RKO (cell line): ENCODE measurements at regions not wholly inside any gene's neighbourhood (a gene's known extent, or its start where the extent isn't known, plus 50 kb on each side); places are given as distances from the start of the nearest gene placed in this dataset.
"Not testable (repeated sequence)": the region's sequence is repeated elsewhere in the genome, so short reads cannot be mapped to it uniquely, and the experiment has no call there.

ENCODE experiments used
- DNase-seq: peaks from one replicate; pipeline ENCODE4 v3.0.0-alpha.2; 2016; ENCODE audit warnings: low spot score

DNA sequence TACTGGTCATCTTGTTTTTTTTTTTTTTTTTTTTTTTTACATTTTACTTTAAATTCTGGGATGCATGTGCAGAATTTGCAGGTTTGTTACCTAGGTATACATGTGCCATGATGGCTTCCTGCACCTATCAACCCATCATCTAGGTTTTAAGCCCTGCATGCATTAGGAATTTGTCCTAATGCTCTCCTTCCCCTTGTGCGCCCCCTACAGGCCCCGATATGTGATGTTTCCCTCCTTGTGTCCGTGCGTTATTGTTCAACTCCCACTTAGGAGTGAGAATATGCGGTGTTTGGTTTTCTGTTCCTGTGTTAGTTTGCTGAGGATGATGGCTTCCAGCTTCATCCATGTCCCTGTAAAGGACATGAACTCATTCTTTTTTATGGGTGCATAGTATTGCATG lies 249.6 kb upstream of the SLC16A7 start:
- DNase-seq, result not testable (repeated sequence)

DNA sequence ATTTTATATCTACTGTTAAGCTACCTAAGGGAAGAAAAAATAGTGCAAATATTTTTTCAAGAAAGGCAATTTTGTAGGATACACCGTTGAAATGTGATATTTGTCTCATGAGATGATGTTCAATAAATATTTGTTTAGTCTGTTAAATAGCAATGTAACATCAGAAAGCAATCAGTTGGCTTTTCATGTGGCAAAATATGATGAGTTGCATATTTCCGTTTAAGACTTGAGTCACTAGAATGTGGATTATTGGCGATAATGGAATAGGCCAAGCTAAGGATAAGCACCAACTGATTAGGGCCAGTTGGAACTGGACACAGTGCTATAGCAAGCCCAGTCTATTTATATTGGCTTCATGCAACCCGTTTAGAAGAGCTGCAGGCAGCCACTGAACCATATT lies 250.4 kb upstream of the SLC16A7 start:
- DNase-seq, result no peak

DNA sequence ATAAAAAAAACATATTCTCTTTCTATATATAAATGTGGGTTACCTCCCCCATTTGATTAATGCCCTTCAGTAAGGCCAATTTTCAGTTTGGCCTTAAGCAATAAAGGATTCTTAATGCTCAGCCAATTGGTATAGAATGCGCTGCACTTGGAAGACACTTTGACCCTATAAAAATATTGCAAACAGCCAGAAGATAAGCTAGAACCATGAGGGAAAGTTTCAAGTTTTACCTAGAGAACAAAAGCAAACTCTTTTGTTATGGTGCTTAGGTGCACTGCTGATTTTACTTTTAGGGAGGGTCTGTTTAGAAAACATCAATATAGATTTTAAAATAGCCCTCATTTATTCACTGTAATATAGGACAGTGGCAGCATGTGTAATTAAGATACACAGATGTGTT lies 251.6 kb upstream of the SLC16A7 start:
- no peak for DNase-seq

DNA sequence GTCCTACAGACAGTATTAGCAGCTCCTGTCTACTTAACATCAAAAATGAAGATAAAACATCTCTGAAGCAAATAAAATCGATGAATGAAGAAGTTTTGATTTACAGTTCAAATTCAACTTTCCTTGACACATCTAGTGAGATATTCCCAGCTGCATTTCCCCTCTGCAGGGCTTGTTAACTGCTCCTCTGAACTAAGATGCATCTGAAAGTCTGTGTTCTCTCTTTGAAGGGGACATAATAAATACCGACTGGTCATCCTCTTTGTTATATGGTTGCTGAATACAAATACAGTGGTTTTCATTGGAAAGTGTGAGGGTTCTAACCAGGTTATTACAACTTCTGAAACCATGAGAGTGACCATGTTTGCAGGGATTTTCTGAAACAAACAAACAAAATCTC lies 266.4 kb upstream of the SLC16A7 start:
- DNase-seq, result no peak

DNA sequence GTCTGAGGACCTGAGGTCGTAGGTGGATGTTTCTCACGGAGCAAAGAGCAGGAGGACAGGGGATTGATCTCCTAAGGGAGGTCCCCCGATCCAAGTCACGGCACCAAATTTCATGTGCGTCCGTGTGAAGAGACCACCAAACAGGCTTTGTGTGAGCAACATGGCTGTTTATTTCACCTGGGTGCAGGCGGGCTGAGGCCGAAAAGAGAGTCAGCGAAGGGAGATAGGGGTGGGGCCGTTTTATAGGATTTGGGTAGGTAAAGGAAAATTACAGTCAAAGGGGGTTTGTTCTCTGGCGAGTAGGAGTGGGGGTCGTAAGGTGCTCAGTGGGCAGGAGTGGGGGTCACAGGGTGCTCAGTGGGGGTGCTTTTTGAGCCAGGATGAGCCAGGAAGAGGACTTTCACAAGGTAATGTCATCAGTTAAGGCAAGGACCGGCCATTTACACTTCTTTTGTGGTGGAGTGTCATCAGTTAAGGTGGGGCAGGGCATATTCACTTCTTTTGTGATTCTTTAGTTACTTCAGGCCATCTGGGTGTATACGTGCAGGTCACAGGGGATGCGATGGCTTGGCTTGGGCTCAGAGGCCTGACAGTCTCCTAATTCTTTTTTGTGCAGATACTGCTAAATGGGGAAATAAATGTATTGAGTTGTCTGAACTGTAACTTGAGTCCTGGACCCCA lies 267.3 kb upstream of the SLC16A7 start:
- not testable (repeated sequence) for DNase-seq

DNA sequence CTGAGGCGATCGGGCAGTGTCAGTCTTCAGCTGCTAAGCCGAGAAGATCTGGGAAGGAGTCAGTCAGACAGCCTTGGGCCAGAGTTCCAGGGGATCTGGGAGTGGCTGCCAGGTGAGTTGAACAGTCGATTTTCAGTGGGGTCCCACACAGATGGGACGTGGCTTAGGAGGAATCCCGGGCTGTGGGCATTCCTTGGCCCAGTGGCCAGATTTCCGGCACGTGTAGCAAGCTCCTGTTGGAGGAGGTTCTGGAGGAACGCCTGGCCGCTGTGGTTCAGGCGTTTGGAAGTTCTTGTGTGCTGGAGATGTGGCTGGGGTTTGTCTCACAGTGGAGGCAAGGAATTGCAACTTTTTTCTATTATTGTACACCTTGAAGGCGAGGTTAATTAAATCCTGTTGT lies 269.4 kb upstream of the SLC16A7 start:
- not testable (repeated sequence) for DNase-seq

DNA sequence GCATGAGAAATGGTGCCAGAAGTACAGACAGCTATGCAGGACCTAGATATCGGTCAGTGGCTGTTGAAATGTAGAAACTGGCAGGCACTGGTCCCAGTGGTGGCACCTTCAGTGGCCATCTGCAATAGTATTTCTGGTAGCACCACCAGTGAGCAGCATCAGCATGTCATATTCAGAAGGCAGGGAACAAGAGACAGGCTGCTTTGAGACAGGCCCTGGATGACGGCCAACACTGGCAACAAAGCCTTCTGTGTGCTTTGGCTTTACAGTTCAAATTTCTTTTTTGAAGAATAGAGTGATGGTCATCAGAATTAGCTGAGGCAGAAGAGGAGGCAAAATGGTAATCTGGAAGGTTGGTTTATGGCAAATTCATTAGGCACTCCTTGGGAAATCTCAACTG lies 273.4 kb upstream of the SLC16A7 start:
- no peak for DNase-seq

DNA sequence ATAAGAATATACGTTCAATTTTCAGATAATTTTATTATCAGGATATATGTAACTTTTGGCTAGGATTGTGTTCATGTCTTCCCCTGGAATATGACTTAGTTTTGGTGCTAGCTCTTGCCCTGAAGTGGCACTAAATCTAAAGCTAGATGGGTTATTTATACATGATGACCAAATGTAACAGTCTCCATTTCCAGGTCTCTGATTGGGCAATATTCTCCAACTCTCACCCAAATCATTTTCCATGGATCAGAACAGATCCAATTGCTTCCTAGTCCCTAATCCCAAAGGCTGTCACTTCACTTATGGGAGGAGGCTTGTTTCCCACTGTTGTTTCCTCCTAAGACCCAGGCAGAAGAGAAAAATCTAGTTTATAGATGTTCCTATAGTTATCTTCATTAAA lies 274.6 kb upstream of the SLC16A7 start:
- DNase-seq, result no peak

DNA sequence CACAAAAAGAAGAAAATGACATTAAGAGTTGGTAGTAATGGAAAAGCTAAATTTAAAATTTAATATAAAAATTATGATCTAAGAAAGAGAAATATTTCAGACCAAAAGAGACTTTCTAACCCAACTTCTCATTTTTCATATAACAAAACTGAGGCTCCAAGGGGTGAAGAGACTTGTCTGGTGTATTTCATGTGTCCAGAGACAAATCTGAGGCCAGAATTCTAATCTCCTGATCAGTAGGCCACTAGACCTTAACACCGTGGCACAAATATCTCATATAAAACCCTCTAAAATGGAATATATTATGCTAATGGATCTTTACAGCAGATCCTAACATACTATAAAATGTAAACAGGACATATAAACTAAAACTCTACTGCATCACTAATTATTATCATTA lies 275.7 kb upstream of the SLC16A7 start:
- DNase-seq, result no peak

DNA sequence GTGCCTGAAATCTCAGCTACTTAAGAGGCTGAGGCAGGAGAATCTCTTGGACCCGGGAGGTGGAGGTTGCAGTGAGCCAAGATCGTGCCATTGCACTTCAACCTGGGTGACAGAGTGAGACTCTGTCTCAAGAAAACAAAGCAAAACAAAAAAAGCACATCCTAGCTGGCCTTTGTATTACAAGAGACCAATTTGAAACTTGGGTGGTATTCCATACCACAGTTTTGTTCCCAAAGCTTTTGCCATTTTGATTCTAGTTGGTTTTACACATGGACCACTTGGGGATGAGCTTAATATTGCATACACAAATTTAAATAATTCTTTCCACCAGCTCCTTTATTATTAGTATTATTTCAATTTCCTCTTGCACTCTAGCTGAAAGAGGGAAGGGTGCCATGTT lies 276.9 kb upstream of the SLC16A7 start:
- no peak for DNase-seq

DNA sequence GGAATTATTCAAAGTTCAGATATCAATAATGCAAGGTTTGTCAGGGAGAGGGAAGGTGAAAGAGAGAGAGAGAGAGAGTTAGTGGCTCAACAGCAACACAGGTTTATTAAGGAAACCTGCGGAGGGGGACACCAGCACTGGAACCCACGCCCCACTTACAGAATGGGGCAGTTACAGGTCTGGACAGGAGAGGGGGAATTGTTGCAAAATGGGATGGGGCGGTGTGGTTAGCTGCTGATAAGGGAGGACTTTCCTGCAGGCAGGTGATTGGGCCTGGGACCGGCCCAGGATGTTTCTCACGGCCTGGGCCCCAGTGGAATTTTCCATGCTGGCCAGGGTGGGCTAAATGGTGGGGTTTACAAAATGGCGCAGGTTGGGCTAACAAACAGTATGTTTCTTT lies 278.2 kb upstream of the SLC16A7 start:
- no peak for DNase-seq

DNA sequence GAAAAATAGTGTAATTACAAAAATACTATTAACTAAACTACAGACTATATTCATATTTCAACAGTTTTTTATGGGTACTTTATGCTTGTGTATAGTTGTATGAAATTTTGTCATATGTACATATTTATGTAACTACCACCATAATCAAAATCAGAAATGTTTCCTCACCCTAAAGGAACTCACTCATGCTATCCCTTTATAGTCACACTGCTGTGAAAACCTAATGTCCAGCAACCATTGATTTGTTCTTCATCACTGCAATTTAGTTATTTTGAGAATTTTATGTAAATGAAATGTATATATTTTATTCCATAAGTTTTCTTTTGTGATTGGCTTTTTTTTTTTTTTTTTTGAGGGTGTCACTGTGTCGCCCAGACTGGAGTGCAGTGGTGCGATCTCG lies 278.9 kb upstream of the SLC16A7 start:
- no peak for DNase-seq

DNA sequence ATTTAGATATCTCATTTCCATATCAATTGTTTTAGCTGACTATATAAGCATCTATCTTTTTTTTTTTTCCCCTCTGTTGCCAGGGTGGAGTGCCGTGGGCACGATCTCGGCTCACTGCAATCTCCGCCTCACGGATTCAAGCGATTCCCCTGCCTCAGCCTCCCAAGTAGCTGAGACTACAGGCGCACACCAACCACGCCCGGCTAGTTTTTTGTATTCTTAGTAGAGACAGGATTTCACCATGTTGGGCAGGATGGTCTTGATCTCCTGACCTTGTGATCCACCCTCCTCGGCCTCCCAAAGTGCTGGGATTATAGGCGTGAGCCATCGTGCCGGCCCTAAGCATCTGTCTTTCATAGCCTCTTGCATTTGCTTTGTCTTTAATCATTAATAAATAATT lies 279.5 kb upstream of the SLC16A7 start:
- DNase-seq, result not testable (repeated sequence)

DNA sequence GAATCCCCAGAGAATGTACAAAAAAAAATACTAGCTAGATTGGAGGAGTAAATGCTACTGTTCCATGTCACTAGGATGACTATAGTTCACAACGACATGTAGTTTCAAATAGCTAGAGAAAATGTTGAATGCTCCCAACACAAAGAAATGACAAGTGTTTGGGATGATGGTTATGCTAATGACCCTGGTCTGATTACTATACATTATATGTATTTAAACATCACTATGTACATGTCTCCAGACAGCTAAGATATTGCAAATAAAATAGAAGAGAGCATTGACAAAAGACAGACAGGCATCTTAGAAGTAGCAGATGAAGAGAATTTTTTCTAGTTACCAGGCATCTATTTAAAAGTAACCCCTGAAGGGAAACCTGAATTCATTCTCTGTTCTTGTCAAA lies 281.6 kb upstream of the SLC16A7 start:
- DNase-seq, result no peak

DNA sequence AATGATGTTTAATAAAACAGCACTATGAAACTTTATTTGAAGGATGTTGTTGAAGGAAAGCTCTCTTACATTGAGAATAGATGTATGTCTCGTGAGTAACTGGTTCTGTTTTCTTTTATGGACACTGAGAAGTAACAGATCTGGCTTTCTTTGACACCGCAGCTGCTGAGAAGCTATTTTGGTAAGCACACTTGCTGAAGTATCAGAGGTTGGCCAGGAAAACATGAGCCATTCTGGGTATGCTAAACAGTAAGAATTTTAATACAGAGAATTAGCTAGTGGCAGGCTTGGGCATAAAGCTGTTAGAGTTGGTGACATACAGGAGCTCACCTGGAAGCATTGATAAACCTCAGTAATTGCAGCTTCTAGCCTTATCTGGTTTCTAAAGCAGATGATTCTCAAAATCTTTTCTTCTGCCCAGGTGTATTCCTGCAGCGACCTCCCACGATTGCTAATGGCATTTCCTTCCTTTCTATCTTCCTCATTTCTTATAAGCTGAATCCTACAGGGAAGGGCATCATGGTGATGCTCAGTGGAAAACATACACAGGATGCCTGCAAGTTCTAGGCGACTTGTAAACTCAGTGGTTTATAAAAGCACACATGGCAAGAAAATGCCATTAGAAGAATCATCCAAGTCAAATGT lies 291.6 kb upstream of the SLC16A7 start:
- DNase-seq, result no peak

DNA sequence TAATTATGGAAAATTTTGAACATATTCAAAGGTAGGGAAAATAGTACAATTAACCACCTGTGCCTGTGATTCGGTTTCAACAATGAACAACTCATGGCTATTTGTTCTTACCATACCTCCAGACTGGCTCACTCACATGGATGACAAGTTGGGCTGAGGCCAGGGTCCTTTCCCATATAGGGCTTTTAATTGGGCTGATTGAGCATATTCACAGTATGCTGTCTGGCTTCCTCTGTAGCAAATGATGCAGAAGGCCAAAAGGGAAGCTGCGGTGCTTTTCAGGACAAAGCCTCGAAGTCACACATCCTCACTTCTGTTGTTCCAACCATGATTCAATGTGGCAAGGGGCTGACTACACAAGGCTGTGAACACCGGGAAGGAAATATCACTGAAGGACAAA lies 297.5 kb upstream of the SLC16A7 start:
- no peak for DNase-seq

DNA sequence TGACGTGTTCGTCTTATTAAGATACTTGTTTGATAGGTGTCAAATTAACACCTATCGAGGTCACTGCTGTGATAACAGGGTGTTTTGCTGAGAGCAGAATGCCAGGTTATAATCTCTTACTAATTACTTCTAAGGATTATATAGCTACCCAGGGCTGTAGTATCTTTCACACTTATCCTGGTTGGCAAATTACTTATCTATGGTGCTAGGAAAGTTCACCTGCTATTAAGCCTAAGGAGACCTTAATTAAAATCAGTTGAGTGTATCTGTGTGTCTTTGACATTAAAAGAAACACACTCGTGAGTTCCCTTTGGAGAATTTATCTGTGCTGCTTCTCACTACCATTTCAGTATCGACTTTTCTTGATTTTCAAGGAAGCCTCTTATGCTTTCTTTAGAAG lies 301.6 kb upstream of the SLC16A7 start:
- DNase-seq, result no peak

DNA sequence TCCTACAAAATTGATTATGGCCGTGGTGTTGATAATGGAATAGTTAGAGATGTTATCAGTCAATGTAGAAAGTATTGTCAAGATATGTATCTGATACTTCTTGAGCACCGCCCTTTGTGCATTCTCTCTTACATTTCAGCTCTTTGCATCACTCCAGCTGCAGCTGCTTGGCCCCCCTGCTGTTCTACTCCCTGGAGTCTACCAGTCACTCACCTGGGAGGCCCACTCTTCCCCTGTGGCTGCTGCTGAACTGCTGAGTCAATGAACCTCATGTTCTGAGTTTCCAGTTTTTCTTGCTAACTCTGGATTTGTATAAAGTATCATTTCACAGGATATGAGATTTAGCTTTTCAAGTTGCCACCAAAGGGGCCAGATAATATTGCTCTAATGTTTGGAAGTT lies 312.8 kb upstream of the SLC16A7 start:
- DNase-seq, result no peak

DNA sequence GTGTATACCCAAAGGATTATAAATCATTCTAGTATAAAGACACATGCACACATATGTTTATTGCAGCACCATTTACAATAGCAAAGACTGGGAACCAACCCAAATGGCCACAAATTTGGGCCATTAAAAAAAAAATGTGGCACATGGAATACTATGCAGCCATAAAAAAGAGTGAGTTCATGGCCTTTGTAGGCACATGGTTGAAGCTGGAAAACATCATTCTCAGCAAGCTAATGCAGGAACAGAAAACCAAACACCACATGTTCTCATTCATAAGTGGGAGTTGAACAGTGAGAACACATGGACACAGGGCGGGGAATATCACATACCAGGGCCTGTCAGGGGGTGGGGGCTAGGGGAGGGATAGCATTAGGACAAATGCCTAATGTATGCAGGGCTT lies 322.3 kb upstream of the SLC16A7 start:
- not testable (repeated sequence) for DNase-seq

DNA sequence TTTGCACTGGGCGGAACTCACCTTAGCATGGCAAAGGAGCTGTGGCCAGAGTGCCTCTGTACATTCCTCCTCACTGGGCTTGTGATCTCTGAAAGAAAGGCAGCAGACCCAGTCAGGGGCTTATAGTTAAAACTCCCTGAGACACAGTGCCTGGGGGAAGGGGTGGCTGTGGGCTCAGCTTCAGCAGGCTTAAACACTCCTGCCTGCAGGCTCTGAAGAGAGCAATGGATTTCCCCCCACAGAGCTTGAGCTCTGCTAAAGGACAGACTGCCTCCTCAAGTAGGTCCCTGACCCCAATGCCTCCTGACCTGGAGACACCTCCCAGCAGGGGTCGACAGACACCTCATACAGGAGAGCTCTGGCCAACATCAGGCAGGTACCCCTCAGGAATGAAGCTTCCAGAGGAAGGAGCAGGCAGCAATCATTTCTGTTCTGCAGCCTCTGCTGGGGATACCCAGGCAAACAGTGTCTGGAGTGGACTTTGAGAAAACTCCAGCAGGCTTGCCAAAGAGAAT lies 327.5 kb upstream of the SLC16A7 start:
- DNase-seq, result no peak

DNA sequence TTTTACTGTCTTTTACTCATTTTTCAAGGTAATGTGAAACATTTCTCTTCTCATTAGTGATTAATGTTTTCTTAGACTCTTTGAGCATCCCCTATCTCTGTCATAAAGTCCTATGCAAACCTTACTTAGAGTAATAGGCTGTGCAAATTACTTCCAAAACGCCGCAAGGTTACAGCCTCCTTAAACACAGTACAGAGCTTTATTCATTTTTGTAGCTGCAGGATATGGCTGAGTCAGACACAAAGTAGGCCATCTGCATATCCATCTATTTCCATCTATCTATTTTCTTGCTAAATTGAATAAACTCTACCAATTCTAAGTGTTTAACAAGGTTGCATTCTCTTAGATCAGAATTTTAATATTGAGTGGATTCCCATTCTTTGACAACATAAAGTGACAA lies 335.6 kb upstream of the SLC16A7 start:
- no peak for DNase-seq

DNA sequence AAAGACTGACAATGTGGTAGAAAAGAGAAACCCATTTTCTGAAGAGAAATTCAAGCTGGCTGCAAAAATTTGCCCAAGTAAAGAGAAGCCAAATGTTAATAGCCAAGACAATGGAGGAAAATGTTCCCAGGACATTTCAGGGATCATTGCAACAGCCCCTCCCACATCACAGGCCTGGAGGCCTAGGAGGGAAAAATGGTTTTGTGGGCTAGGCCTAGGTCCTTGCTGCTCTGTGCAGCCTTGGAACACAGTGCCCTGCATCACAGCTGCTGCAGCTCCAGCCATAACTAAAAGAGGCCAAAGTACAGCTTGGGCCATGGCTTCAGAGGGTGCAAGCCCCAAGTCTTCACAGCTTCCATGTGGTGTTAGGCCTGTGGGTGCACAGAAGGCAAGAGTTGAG lies 332.4 kb upstream of the LRIG3 start:
- DNase-seq, result no peak

DNA sequence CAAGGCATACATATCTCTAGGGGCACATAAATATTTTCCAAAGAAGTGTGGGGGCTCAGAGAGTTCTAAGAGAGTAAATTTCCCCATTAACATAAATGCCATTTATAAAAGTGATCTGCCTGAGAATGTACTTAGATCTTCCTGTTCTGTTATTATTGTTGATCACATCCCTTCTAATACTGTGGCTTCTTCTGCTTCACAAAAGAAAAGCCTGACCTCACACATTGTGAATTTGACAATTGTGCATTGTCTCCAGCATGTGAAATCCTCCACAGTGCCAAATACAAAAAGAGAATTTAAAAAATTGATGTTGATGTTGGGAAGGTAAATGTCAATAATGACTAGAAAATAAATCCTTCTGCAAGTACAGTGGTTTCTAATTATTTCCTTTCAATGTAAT lies 330.5 kb upstream of the LRIG3 start:
- no peak for DNase-seq

DNA sequence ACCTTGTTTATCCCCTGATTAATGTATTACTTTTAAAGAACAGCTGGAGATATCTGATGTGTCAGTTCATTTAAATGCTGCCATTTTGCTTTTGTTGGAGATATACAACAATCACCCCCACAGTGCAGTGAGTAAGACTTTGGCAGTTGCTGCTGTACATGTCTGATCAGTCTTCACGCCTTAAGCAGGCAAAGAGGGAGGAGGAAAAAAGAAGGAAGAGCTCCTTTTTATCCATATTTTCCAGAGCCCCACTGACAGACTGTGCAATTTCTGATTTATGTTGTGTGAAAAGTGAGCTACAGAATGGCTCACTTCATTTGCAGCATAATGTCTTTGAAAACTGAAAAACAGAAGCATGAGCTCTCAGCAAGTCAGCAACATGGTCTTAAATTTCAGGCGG lies 319.7 kb upstream of the LRIG3 start:
- no peak for DNase-seq
